K562 (cell line): ENCODE measurements at regions not wholly inside any gene's neighbourhood (a gene's known extent, or its start where the extent isn't known, plus 50 kb on each side); places are given as distances from the start of the nearest gene placed in this dataset.

Source experiments
- ATAC-seq: fragments of 200-7000 bp; cut with Tn5 transposase; 3 replicates; pipeline ENCODE4 v1.9.1; 2020; ENCODE audit warnings: moderate library complexity
- BruUV-seq: library from RNA; stranded (reverse); fragments of 400-500 nt; replicated peaks from 2 replicates; lab custom pipeline; 2021; lab: Mats Ljungman, UMichigan
- CTCF ChIA-PET: fragments of 300-600 bp; formaldehyde crosslinking; extraction: SDS; loops from one replicate; lab custom pipeline; 2021; ENCODE audit warnings: low intra/inter-chr PET ratio; lab: Yijun Ruan, JAX
- POLR2A ChIA-PET: fragments of 300-600, 350-650 bp; sonication (Branson Sonifier 250); formaldehyde crosslinking; extraction: SDS; loops from one replicate; lab custom pipeline; 2021; ENCODE audit warnings: antibody characterized with exemption, inconsistent platforms; lab: Yijun Ruan, JAX
- DNase-seq, 4 experiments: peaks; one replicate each; pipeline versions ENCODE4 v3.0.0 to v3.0.0-alpha.2; 2011 to 2018; ENCODE audit warnings: low spot score in 3 of 4, mixed read lengths in 3 of 4; ENCODE audit errors: extremely low read depth in 1 of 4
- FAIRE-seq: peaks from 2 replicates; lab custom pipeline; 2011; peaks lifted over from hg19 to GRCh38; lab: Jason Lieb, UNC
- H2AFZ ChIP-seq: 2 replicates; pipeline ENCODE4 v1.6.0; 2011; ENCODE audit warnings: low read depth, low read length, control low read depth, inconsistent platforms
- H3K27ac ChIP-seq: fragments of 200-600 bp; 3 replicates; pipeline ENCODE4 v1.8.0; 2011; ENCODE audit warnings: low read depth, mild to moderate bottlenecking, control low read depth, inconsistent platforms, low read length, moderate library complexity, mixed read lengths; ENCODE audit errors: extremely low read depth
- H3K27me3 ChIP-seq, 2 experiments: fragments of 300-600 bp in 1 of 2; 2 replicates in 1 of 2; 3 replicates in 1 of 2; pipeline versions ENCODE4 v1.6.0 to v1.8.0; 2011; ENCODE audit warnings: inconsistent platforms in 2 of 2, low read length in 2 of 2, mild to moderate bottlenecking in 1 of 2, mixed read lengths in 1 of 2, moderate library complexity in 1 of 2; ENCODE audit not compliant: control insufficient read depth in 2 of 2, insufficient read depth in 2 of 2
- H3K36me3 ChIP-seq: fragments of 300-600 bp; 3 replicates; pipeline ENCODE4 v1.8.0; 2011; ENCODE audit warnings: mild to moderate bottlenecking, low read length, inconsistent platforms; ENCODE audit not compliant: control insufficient read depth, insufficient read depth
- H3K4me1 ChIP-seq, 2 experiments: fragments of 200-600 bp in 1 of 2; replicated peaks in 1 of 2; 2 replicates in 1 of 2; 3 replicates in 1 of 2; pipeline versions ENCODE4 v1.5.1 to v1.8.0; 2011; ENCODE audit warnings: inconsistent platforms in 2 of 2, low read length in 2 of 2, mild to moderate bottlenecking in 1 of 2, mixed read lengths in 1 of 2, moderate library complexity in 1 of 2; ENCODE audit not compliant: control insufficient read depth in 2 of 2, insufficient read depth in 2 of 2
- H3K4me2 ChIP-seq: 2 replicates; pipeline ENCODE4 v1.6.1; 2011; ENCODE audit warnings: low read length, control low read depth, inconsistent platforms, mixed read lengths; ENCODE audit not compliant: insufficient read depth
- H3K4me3 ChIP-seq: fragments of 200-600 bp; sonication (generic), shearing (Covaris generic); 2 replicates; pipeline ENCODE4 v1.5.1; 2016; ENCODE audit warnings: control low read depth, inconsistent platforms
- H3K79me2 ChIP-seq: fragments of 200-600 bp; 3 replicates; pipeline ENCODE4 v1.8.0; 2011; ENCODE audit warnings: low read length, inconsistent platforms; ENCODE audit not compliant: control insufficient read depth, insufficient read depth
- H3K9ac ChIP-seq, 2 experiments: 2 replicates each; pipeline versions ENCODE4 v1.6.0 to v1.6.1; 2011; ENCODE audit warnings: low read depth in 2 of 2, low read length in 2 of 2, control low read depth in 1 of 2, inconsistent platforms in 1 of 2, mild to moderate bottlenecking in 1 of 2, mixed read lengths in 1 of 2; ENCODE audit not compliant: insufficient read depth in 1 of 2
- H3K9me1 ChIP-seq: one replicate; pipeline ENCODE4 v1.6.0; 2011; ENCODE audit warnings: inconsistent platforms, mild to moderate bottlenecking, low read length, moderate library complexity; ENCODE audit not compliant: control insufficient read depth, insufficient read depth
- H3K9me3 ChIP-seq: replicated peaks from 2 replicates; pipeline ENCODE4 v1.5.1; 2011; ENCODE audit warnings: low read depth, low read length, inconsistent platforms; ENCODE audit not compliant: control insufficient read depth, insufficient read depth
- H4K20me1 ChIP-seq: replicated peaks from 2 replicates; pipeline ENCODE4 v1.6.1; 2011; ENCODE audit warnings: low read length, inconsistent platforms, mixed read lengths; ENCODE audit not compliant: control insufficient read depth, insufficient read depth
- KLF13 ChIP-seq: fragments of 450-650 bp; IDR thresholded peaks from 2 replicates; pipeline ENCODE4 v1.6.1; 2016; ENCODE audit warnings: missing genetic modification characterization, low read depth, mild to moderate bottlenecking, missing compliant biosample characterization, moderate library complexity, borderline replicate concordance
- LEF1 ChIP-seq: fragments of 450-650 bp; IDR thresholded peaks from 2 replicates; pipeline ENCODE4 v1.6.1; 2016; ENCODE audit warnings: mild to moderate bottlenecking
- NFATC3 ChIP-seq: fragments of 450-650 bp; IDR thresholded peaks from 2 replicates; pipeline ENCODE4 v1.6.1; 2017; ENCODE audit warnings: mild to moderate bottlenecking
- ZNF586 ChIP-seq: fragments of 450-650 bp; formaldehyde crosslinking; conservative IDR thresholded peaks from 2 replicates; pipeline ENCODE4 v1.4.0; 2020; ENCODE audit warnings: mild to moderate bottlenecking, moderate library complexity
- ZSCAN32 ChIP-seq: fragments of 450-650 bp; formaldehyde crosslinking; IDR thresholded peaks from 2 replicates; pipeline ENCODE4 v1.4.0; 2020; ENCODE audit warnings: mild to moderate bottlenecking, moderate library complexity
- WGBS: fragments of 100-300 bp; shearing (Covaris generic); methylation state at CpG from one replicate; pipeline ENCODE4 v1.1.6; 2016; ENCODE audit warnings: low coverage, mixed read lengths; ENCODE audit not compliant: insufficient coverage; ENCODE audit errors: missing lambda C conversion rate; 5-methylcytosine and 5-hydroxymethylcytosine counted together
- in situ Hi-C: fragments of 300-500 bp; cut with MboI; formaldehyde crosslinking; loops from 4 replicates; pipeline ENCODE4 v1.15.0; 2018; ENCODE audit warnings: inconsistent platforms, mixed read lengths
- intact Hi-C: fragments of 100-400 bp; cut with micrococcal nuclease; formaldehyde crosslinking; loops from 2 replicates; pipeline ENCODE4 v1.14.2; 2022
- TF ChIP-seq, protein P1 (sequence below), 2 experiments: fragments of 150-350 bp in 1 of 2; IDR thresholded peaks; 2 replicates each; pipeline ENCODE4 v1.6.1; 2012 to 2016; ENCODE audit warnings: low read depth in 2 of 2, low read length in 2 of 2, mild to moderate bottlenecking in 1 of 2, moderate library complexity in 1 of 2
- TF ChIP-seq, protein P2 (sequence below): fragments of 250-450 bp; sonication (Bioruptor Pico); IDR thresholded peaks from 2 replicates; pipeline ENCODE4 v1.4.0; 2020; ENCODE audit warnings: mild to moderate bottlenecking, moderate library complexity, borderline replicate concordance
- TF ChIP-seq, protein P3 (sequence below): sonication (generic); formaldehyde crosslinking; IDR thresholded peaks from 2 replicates; pipeline ENCODE4 v1.8.0; 2022; ENCODE audit warnings: mild to moderate bottlenecking, low read depth, missing genetic modification reagents

DNA sequence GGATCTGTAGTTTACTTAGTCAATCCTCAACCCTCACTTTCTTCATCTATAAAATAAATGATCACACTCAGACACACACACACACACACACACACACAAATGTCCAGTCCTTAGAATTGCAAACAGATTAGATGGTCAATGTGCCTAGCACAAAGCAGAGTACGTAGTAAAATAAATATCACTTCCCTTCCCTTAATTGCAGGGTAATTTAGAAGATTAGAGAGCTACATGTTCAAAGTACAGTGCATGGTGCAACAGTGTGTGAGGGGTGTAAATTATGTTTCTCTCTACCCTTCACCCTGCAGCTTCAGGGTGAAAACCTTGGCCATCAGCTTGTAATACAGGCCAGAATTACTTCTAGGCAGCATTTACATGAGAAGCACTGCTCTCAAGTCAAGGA is 187.0 kb upstream of the GHITM start:
- Histone ChIP-seq H2AFZ (no peak overlapping the region), H3K4me1 (no peaks in the 10 kb centered on the region), H4K20me1 (no peaks in the 10 kb centered on the region), H3K4me3 (no peak overlapping the region), H3K27me3 (no peaks in the 10 kb centered on the region), H3K9ac (no peak overlapping the region), H3K9me1 (no peaks in the 10 kb centered on the region), H3K27ac (no peak overlapping the region), H3K4me2 (no peak overlapping the region), H3K9me3 (no peaks in the 10 kb centered on the region), H3K36me3 (no peaks in the 10 kb centered on the region), H3K79me2 (no peaks in the 10 kb centered on the region)
- no peak for DNase-seq
- no peak for FAIRE-seq
- ATAC-seq, result no peak
- CTCF ChIA-PET, result no interaction called here
- in situ Hi-C loops (no loop called here), intact Hi-C loops (no loop called here)
- TF ChIP-seq, protein P1, sequence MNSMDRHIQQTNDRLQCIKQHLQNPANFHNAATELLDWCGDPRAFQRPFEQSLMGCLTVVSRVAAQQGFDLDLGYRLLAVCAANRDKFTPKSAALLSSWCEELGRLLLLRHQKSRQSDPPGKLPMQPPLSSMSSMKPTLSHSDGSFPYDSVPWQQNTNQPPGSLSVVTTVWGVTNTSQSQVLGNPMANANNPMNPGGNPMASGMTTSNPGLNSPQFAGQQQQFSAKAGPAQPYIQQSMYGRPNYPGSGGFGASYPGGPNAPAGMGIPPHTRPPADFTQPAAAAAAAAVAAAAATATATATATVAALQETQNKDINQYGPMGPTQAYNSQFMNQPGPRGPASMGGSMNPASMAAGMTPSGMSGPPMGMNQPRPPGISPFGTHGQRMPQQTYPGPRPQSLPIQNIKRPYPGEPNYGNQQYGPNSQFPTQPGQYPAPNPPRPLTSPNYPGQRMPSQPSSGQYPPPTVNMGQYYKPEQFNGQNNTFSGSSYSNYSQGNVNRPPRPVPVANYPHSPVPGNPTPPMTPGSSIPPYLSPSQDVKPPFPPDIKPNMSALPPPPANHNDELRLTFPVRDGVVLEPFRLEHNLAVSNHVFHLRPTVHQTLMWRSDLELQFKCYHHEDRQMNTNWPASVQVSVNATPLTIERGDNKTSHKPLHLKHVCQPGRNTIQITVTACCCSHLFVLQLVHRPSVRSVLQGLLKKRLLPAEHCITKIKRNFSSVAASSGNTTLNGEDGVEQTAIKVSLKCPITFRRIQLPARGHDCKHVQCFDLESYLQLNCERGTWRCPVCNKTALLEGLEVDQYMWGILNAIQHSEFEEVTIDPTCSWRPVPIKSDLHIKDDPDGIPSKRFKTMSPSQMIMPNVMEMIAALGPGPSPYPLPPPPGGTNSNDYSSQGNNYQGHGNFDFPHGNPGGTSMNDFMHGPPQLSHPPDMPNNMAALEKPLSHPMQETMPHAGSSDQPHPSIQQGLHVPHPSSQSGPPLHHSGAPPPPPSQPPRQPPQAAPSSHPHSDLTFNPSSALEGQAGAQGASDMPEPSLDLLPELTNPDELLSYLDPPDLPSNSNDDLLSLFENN (IDR thresholded peaks at IDR 0.05; ENCODE audit: low read depth in 2 of 2, low read length in 2 of 2), result no peak
- 0% methylated on average over 1 of the region's 1 CpG for WGBS
- POLR2A ChIA-PET, result no interaction called here
- no TSS peak for BruUV-seq

DNA sequence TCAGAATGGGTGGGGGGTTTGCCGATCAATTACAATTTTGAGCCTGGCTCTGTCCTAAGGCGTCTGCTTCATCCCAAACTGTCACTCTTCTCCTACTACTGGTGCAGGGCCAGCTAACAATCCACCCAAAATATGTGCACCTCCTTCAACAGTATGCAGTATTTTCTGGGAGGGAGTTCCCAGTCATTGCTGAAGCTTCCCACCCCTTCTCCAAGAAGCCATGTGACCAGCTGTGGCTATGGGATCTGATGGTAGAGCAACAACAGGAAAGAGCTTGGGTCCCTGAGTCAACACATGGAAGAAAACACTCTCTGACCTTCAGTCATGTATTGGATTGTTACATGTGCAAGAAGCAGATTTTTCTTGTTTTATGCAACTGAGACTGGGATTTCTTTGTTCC is 185.7 kb upstream of the GHITM start:
- no TSS peak for BruUV-seq
- TF ChIP-seq ZNF586 (CRISPR knock-in tag) (no peak), ZSCAN32 (no peak), KLF13 (tag) (no peak), NFATC3 (no peak), LEF1 (no peak)
- TF ChIP-seq, protein P2, sequence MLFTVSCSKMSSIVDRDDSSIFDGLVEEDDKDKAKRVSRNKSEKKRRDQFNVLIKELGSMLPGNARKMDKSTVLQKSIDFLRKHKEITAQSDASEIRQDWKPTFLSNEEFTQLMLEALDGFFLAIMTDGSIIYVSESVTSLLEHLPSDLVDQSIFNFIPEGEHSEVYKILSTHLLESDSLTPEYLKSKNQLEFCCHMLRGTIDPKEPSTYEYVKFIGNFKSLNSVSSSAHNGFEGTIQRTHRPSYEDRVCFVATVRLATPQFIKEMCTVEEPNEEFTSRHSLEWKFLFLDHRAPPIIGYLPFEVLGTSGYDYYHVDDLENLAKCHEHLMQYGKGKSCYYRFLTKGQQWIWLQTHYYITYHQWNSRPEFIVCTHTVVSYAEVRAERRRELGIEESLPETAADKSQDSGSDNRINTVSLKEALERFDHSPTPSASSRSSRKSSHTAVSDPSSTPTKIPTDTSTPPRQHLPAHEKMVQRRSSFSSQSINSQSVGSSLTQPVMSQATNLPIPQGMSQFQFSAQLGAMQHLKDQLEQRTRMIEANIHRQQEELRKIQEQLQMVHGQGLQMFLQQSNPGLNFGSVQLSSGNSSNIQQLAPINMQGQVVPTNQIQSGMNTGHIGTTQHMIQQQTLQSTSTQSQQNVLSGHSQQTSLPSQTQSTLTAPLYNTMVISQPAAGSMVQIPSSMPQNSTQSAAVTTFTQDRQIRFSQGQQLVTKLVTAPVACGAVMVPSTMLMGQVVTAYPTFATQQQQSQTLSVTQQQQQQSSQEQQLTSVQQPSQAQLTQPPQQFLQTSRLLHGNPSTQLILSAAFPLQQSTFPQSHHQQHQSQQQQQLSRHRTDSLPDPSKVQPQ (CRISPR knock-in tag), result no peak
- TF ChIP-seq, protein P3, sequence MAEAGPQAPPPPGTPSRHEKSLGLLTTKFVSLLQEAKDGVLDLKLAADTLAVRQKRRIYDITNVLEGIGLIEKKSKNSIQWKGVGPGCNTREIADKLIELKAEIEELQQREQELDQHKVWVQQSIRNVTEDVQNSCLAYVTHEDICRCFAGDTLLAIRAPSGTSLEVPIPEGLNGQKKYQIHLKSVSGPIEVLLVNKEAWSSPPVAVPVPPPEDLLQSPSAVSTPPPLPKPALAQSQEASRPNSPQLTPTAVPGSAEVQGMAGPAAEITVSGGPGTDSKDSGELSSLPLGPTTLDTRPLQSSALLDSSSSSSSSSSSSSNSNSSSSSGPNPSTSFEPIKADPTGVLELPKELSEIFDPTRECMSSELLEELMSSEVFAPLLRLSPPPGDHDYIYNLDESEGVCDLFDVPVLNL (CRISPR knock-in tag), result no peak

More for the DNA sequence above, 185.7 kb upstream of the GHITM start:
- in situ Hi-C loops (no loop called here), intact Hi-C loops (no loop called here)
- POLR2A ChIA-PET, result interaction anchor here (0.8 to 1.7 kb wide), 3 partner anchors 9 to 16 kb away, joined by 3 to 6 read pairs (median 6); no protein-coding TSS in a partner anchor
- H2AFZ ChIP-seq, result no peak overlapping the region
- CTCF ChIA-PET, result no interaction called here
- no peaks in the 10 kb centered on the region for H3K36me3 ChIP-seq
- ATAC-seq (no peak), FAIRE-seq (no peak), DNase-seq (no peak)
- H3K27me3 ChIP-seq, result no peaks in the 10 kb centered on the region
- WGBS, result 3% methylated on average over 2 of the region's 2 CpGs
- H3K79me2 ChIP-seq, result no peaks in the 10 kb centered on the region
- H4K20me1 ChIP-seq, result no peaks in the 10 kb centered on the region
- H3K9me3 ChIP-seq, result no peaks in the 10 kb centered on the region
- no peak overlapping the region for H3K27ac ChIP-seq
- no peak overlapping the region for H3K4me2 ChIP-seq
- no peak overlapping the region for H3K4me3 ChIP-seq
- no peak overlapping the region for H3K9ac ChIP-seq
- no peaks in the 10 kb centered on the region for H3K9me1 ChIP-seq
- no peaks in the 10 kb centered on the region for H3K4me1 ChIP-seq
